GM12891 (cell line): ENCODE measurements at regions not wholly inside any gene's neighbourhood (a gene's known extent, or its start where the extent isn't known, plus 50 kb on each side); places are given as distances from the start of the nearest gene placed in this dataset.

Source experiments
- POLR2A ChIP-seq: IDR thresholded peaks from 2 replicates; pipeline ENCODE4 v1.6.1; 2011; ENCODE audit warnings: low read depth, low read length, control low read depth
- POLR2AphosphoS5 ChIP-seq: IDR thresholded peaks from 2 replicates; pipeline ENCODE4 v1.6.1; 2011; ENCODE audit warnings: low read depth, low read length, control low read depth

DNA sequence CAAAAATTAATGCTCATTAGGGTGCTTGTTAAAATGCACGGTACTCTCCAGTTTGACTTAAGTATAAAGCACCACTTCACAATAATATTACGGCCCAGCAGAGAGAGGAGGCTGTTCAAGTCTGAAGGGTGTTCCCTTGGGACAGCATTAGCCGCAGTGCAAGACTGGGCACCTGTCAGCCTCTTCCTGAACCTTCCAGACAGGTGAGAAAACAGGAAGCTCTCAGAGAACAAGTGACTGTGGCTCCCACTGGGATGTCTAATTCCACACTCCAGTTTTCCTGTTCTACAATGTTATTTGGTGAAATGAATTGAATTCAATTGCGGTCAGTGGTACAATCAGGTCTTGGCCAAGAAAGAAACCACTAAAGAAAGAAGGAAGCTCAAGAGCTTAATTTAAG, 414.4 kb downstream of the SMARCA1 start:
- no peak for TF ChIP-seq POLR2A
- TF ChIP-seq POLR2AphosphoS5, result no peak
